HG03196 (cell line): ENCODE measurements at regions not wholly inside any gene's neighbourhood (a gene's known extent, or its start where the extent isn't known, plus 50 kb on each side); places are given as distances from the start of the nearest gene placed in this dataset.

Experiments
- ATAC-seq: cut with Tn5 transposase; IDR thresholded peaks from one replicate; pipeline ENCODE4 v1.9.1; 2021; ENCODE audit not compliant: unreplicated experiment

- no peak for ATAC-seq
Measured at GRCh38 chr18:64208516-64208915, 59.6 kb upstream of the LINC00305 start.

GRCh38 chr18:64207820-64208219 is 58.9 kb upstream of the LINC00305 start:
- ATAC-seq = no peak

- ATAC-seq = no peak
Measured at GRCh38 chr18:64203295-64203694, 54.4 kb upstream of the LINC00305 start.

- ATAC-seq = no peak
Measured at GRCh38 chr18:64202863-64203262, 54.0 kb upstream of the LINC00305 start.

GRCh38 chr18:64202210-64202836 is 53.4 kb upstream of the LINC00305 start:
- ATAC-seq = no peak

GRCh38 chr18:64201781-64202180 is 52.9 kb upstream of the LINC00305 start:
- ATAC-seq = no peak

- ATAC-seq = no peak
Measured at GRCh38 chr18:64199581-64199980, 50.7 kb upstream of the LINC00305 start.
